ENCODE measurements at regions not wholly inside any gene's neighbourhood (a gene's known extent, or its start where the extent isn't known, plus 50 kb on each side); places are given as distances from the start of the nearest gene placed in this dataset.

GRCh38 chr7:106421181-106421762, 136.5 kb upstream of the NAMPT start:
- Histone ChIP-seq H3K27me3 (no peaks in the 10 kb centered on the region), H3K4me1 (peaks cover 19% of the 10 kb centered on the region), H3K36me3 (ENCODE audit: low read depth, missing control alignments) (no peaks in the 10 kb centered on the region), H3K9me3 (no peaks in the 10 kb centered on the region), H3K27ac (peak overlapping the region; percentile 59), H3K4me3 (no peak overlapping the region)
- intact Hi-C loops (cut with DNase I; ENCODE audit: low total_unique reads) = no loop called here
- TF ChIP-seq CTCF (IDR thresholded peaks at IDR 0.05) = no peak
- no peak for TF ChIP-seq POLR2A (IDR thresholded peaks at IDR 0.05)
- 14 to 26% methylated on average over 1 to 6 of the region's 6 CpGs for WGBS, 2 donors
- peak; percentile 73 for DNase-seq

- H3K4me3 ChIP-seq = no peak overlapping the region
- intact Hi-C loops (cut with DNase I; ENCODE audit: low total_unique reads) = no loop called here
- no peaks in the 10 kb centered on the region for H3K9me3 ChIP-seq
- peaks cover 19% of the 10 kb centered on the region for H3K4me1 ChIP-seq
- DNase-seq = no peak
- 65 to 67% methylated on average over 5 of the region's 5 CpGs for WGBS, 2 donors
- H3K36me3 ChIP-seq (ENCODE audit: low read depth, missing control alignments) = no peaks in the 10 kb centered on the region
- TF ChIP-seq POLR2A (IDR thresholded peaks at IDR 0.05) = no peak
- no peak for TF ChIP-seq CTCF (IDR thresholded peaks at IDR 0.05)
- H3K27ac ChIP-seq = peak overlapping the region; percentile 59
- no peaks in the 10 kb centered on the region for H3K27me3 ChIP-seq
Observed at GRCh38 chr7:106420736-106421135, 136.0 kb upstream of the NAMPT start.

GRCh38 chr7:106420210-106420609, 135.4 kb upstream of the NAMPT start:
- peaks cover 19% of the 10 kb centered on the region for H3K4me1 ChIP-seq
- no peak for TF ChIP-seq CTCF (IDR thresholded peaks at IDR 0.05)
- TF ChIP-seq POLR2A (IDR thresholded peaks at IDR 0.05) = no peak
- no peak overlapping the region for H3K4me3 ChIP-seq
- H3K27ac ChIP-seq = peak overlapping the region in 1 of 2 donors; percentile 59
- H3K9me3 ChIP-seq = no peaks in the 10 kb centered on the region
- intact Hi-C loops (cut with DNase I; ENCODE audit: low total_unique reads) = no loop called here
- 83 to 92% methylated on average over 2 of the region's 2 CpGs for WGBS, 2 donors
- H3K36me3 ChIP-seq (ENCODE audit: low read depth, missing control alignments) = no peaks in the 10 kb centered on the region
- no peak for DNase-seq
- no peaks in the 10 kb centered on the region for H3K27me3 ChIP-seq

DNA sequence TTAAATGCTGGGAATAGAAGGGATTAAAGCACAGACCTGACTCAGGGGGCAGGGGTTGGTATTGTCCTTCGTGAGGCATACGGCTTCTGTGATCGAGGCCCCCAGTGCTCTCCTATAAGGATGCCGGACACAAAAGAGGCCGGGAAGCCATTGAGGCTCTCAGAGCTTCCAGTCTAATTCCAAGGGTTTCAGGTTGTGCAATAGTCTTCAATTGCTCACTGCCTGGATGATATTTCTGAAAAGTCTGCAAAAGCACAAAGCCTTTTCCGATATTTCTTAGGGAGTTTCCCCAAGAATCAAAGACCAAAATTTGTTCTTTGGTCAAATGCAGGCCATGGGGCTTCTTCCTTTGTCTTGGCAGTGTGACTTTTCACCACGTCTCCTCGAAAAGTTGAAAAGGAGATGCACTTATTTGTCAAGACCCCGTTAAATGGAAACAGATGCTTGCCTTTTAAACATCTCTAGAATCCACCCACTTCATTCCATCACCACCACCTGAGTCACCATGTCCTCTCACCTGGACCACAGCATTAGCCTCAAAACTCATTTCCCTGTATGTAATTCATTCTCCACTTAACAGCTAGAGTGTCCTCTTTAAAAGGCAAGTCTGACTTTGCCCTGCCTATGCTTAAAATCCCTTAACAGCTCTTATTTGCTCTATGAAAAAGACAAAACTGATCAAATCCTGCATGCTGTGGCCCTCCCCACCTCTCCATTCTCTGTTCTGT, 134.8 kb upstream of the NAMPT start:
- H3K9me3 ChIP-seq = no peaks in the 10 kb centered on the region
- H3K27ac ChIP-seq = no peak overlapping the region
- H3K36me3 ChIP-seq (ENCODE audit: low read depth, missing control alignments) = no peaks in the 10 kb centered on the region
- TF ChIP-seq POLR2A (IDR thresholded peaks at IDR 0.05) (no peak), CTCF (IDR thresholded peaks at IDR 0.05) (no peak)
- H3K4me1 ChIP-seq = peaks cover 19% of the 10 kb centered on the region
- no peak for DNase-seq
- H3K27me3 ChIP-seq = no peaks in the 10 kb centered on the region
- no peak overlapping the region for H3K4me3 ChIP-seq
- WGBS, 2 donors = 95% methylated on average over 9 of the region's 9 CpGs
- intact Hi-C loops (cut with DNase I; ENCODE audit: low total_unique reads) = no loop called here

GRCh38 chr7:106418526-106418925, 133.7 kb upstream of the NAMPT start:
- DNase-seq = no peak
- no peaks in the 10 kb centered on the region for H3K9me3 ChIP-seq
- H3K27me3 ChIP-seq = no peaks in the 10 kb centered on the region
- no peak overlapping the region for H3K4me3 ChIP-seq
- peaks cover 14% of the 10 kb centered on the region for H3K4me1 ChIP-seq
- intact Hi-C loops (cut with DNase I; ENCODE audit: low total_unique reads) = no loop called here
- H3K27ac ChIP-seq = no peak overlapping the region
- H3K36me3 ChIP-seq (ENCODE audit: low read depth, missing control alignments) = no peaks in the 10 kb centered on the region
- WGBS, 2 donors = 85 to 88% methylated on average over 2 of the region's 2 CpGs
- TF ChIP-seq CTCF (IDR thresholded peaks at IDR 0.05) (no peak), POLR2A (IDR thresholded peaks at IDR 0.05) (no peak)
